Fibroblast of lung (primary cell): ENCODE measurements at regions not wholly inside any gene's neighbourhood (a gene's known extent, or its start where the extent isn't known, plus 50 kb on each side); places are given as distances from the start of the nearest gene placed in this dataset.

ENCODE experiments used
- CTCF ChIP-seq, 2 donors: IDR thresholded peaks in 1 of 2; conservative IDR thresholded peaks in 1 of 2; 1 replicate in 1 of 2; 2 replicates in 1 of 2; pipeline ENCODE4 v1.5.1; 2011 to 2012; ENCODE audit warnings: low read length in 2 of 2, control low read depth in 1 of 2, inconsistent platforms in 1 of 2, low read depth in 1 of 2, mild to moderate bottlenecking in 1 of 2
- EZH2 ChIP-seq: IDR thresholded peaks from 2 replicates; pipeline ENCODE4 v1.5.1; 2012; ENCODE audit warnings: low read length, control low read depth, mild to moderate bottlenecking; ENCODE audit errors: missing control alignments

DNA sequence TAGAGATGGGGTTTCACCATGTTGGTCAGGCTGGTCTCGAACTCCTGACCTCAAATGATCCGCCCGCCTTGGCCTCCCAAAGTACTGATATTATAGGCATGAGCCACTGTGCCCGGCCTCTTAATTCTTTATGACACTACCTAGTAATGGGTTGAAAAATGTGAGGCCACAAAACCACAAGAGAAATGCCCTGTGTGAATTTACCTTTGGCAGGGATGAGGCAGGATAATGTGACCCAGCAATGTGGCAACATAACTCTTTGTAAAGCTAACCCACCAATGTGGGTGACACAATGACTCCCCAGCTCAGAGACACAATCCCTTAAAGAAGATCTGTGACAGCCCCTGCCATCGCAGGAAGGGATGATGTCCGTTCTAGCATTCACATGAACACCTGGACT lies 533.1 kb downstream of the KLF5 start:
- TF ChIP-seq CTCF (conservative IDR thresholded peaks at IDR 0.05 in 1 of 2, IDR thresholded peaks at IDR 0.05 in 1 of 2; ENCODE audit: low read depth in 1 of 2, low read length in 2 of 2) (no peak), EZH2 (no peak)
